GM18907 (cell line): ENCODE measurements at regions not wholly inside any gene's neighbourhood (a gene's known extent, or its start where the extent isn't known, plus 50 kb on each side); places are given as distances from the start of the nearest gene placed in this dataset.
"Not testable (repeated sequence)": the region's sequence is repeated elsewhere in the genome, so short reads cannot be mapped to it uniquely, and the experiment has no call there.

Source experiments
- ATAC-seq: cut with Tn5 transposase; IDR thresholded peaks from one replicate; pipeline ENCODE4 v1.9.1; 2021; ENCODE audit warnings: mild to moderate bottlenecking, moderate library complexity; ENCODE audit not compliant: unreplicated experiment

DNA sequence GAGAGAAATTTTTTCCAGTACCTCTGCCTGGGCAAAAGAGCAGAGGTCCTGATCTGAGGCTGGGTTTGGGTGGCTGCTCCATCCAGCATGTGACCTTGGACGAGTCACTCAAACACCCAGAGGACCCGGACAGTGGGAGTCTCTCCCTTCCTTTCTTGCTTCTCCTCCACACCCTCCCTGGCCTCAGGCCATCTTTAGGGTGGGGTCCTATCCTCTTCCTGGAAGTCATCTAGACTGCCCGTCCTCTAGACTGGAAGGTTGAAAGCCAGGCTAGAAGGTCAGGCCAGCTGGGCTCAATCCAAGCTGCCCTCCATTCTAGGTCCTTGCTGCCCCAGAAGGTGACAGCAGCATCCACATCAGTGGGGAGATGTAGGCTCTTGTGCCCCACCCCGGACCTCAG lies 599.5 kb downstream of the MATN1 start:
- no peak for ATAC-seq

DNA sequence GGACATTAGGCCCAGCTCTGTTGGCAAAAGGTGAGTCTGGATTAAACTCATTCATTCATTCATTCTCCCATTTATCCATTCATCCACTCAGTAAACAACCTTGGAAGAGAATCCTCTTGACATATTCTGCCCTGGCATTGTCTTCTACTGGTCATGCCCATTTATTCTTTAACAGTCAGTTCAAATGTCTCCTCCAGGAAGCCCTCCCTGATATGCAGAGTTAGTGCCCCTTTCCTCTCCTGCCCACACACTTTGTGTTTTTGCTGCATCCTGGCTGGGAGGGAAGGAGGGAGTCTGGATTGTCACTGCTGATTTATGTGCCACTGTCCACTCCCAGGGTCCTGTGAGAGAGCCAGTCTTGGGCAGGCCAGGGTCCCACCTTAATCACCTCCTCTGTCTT lies 600.3 kb downstream of the MATN1 start:
- no peak for ATAC-seq

DNA sequence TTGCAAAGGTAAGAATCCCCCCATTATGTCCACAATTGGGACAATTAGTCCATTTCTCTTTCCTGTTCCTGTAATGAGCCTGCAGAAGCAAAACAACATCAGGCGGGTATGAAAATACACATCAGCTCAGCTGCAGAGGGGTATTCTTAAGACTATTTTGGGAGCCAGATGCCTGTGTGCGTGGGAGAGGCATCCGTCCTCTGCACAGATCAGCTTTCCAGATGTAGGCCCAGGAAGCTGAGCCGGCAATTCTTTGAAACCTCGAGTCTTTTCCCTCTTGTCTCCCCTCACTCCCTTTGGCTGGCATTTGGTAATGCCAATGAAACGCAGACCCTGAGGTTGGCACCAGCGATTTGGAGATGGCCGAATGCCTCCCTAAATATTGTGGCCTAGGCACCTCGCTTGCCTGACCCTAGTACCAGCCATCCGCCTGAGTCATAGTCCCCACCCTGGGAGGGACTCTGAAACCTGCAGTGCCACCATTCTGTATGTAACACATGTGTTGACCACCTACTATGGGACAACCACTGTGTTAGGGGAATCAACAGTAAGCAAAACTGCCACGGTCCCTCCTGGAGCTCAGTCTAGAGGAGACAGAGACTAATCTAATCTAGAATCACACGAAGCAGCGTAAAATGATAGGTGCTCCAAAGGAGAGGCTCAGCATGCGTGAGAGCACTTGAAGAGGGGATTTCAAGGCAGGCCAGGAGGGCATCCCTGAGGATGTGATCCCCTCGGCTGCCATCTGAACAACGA lies 603.0 kb downstream of the MATN1 start:
- no peak for ATAC-seq

DNA sequence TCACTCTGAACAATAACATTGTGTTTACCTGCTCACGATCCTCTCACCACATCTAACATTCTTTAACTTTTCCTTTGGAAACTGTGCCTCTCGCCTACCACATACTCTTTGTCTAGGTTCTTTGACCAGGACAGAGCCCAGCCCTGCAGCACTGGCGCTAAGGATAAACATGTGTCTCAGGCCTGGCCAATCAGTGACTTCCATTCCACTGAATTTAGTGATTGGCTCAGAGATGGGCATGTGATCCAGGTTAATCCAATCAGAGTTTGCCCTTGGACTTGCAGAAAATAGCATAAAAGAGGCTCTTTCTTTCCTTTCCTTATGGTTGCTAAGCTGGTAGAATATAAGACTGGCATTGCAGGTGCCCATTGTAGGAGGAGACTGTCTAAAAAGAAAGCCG lies 605.7 kb downstream of the MATN1 start:
- no peak for ATAC-seq

DNA sequence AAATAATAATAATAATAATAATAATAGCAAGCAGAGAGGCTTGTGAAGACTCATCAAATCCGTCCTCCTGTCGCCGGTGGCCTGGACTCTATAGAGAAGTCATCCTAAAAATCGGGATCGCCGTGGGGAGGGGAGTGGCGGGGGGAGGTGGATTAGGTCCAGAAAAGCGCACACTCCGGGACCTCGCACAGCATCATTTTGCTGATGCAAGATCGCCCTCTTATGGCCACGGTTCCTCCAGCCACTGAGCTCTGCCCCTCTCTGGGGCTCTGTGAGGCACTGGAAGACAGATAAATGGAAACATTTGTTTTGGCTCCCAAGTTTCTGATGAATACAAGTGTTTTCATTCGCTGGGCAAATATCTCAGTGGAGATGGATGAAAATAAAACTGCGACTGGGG lies 612.0 kb downstream of the MATN1 start:
- ATAC-seq, result no peak

DNA sequence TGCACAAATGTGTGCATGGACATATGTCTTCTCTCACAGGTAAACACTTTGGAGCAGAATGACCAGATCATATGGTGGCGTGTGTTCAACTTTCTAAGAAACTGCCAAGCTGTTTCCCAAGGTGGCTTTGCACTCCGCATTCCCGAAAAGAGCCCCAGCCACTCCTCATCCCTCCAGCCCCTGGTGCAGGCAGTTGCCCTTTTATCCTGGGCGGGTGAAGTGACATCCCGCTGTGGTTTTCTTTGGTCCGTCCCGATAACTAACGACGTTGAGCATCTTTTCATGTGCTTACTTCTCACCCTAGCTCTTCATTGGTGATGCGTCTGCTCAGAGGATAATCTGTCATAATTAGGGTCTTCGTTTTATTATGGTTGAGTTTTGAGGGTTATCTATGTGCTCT lies 612.5 kb downstream of the MATN1 start:
- ATAC-seq, result no peak

DNA sequence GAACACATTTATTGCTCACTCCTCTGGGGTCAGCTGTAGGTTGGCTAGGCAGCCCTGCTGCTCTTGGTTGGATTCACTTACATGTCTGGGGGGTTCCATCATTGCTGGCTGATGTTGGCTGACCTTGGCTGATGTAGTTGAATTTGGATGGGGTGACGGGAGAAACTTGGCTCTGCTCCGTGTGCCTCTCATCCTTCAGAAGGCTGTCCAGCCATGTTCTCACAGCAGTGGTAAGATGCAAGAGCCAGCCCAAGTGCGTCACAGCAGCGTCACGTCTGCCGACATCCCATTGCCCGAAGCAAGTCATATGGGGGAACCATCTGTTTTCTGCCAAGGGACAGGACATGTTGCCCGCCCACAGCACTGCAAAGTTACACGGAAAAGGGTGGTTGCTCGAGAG lies 613.5 kb downstream of the MATN1 start:
- ATAC-seq, result no peak

DNA sequence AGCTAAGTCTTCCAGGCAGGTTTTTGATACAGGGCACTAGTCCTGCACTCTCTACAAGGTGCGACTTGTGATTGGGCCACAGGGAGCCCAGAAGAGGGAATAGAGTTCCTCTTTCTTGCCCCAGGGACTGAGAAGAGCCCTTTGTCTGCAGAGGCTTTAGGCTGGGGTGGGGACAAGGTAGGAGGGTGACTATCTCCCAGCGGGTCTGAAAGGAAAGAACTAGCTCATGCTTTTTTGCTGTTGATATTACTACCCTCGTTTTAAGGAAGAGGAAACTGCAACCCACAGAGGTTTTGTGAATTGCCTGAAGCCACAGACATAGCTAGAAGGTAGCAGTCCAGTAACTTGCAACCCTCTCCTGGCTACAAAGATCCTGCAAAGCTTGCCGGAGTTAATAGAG lies 615.2 kb downstream of the MATN1 start:
- no peak for ATAC-seq

DNA sequence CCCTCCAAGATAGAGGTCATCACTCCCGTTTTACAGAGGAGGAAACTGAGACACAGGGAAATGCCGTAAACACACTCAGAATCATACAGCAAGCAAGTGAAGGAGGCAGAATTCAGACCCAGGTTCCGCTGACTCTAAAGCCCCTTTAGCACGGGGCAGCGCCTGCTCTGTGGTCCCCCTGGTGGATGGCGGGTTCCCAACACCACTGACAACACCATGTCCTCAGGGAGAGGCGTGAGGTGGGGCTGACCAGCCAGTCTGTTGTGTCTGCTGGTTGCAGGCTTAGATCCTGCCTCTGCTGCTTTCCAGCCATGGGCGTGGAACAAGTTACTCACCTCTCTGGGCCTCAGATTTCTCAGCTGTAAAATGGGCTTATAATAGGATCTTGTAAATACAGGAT lies 617.3 kb downstream of the MATN1 start:
- ATAC-seq, result no peak

DNA sequence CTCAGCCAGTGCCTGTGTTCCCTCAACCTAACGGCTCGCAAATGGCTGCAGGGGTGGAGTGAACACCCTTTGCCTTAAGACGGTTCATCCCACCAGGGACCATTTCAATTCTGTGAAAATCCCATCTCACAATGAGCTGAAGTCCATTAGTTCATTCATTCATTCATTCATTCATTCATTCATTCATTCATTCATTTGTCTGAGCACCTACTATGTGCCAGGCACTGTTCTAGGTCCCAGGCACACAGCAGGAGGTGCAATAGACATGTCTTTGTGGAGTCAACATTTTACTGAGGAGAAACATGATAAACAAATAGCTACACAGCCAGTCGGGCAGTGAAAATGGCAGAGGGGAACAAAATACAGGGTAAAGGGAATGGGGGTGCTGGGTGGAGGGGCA lies 618.8 kb downstream of the MATN1 start:
- no peak for ATAC-seq

DNA sequence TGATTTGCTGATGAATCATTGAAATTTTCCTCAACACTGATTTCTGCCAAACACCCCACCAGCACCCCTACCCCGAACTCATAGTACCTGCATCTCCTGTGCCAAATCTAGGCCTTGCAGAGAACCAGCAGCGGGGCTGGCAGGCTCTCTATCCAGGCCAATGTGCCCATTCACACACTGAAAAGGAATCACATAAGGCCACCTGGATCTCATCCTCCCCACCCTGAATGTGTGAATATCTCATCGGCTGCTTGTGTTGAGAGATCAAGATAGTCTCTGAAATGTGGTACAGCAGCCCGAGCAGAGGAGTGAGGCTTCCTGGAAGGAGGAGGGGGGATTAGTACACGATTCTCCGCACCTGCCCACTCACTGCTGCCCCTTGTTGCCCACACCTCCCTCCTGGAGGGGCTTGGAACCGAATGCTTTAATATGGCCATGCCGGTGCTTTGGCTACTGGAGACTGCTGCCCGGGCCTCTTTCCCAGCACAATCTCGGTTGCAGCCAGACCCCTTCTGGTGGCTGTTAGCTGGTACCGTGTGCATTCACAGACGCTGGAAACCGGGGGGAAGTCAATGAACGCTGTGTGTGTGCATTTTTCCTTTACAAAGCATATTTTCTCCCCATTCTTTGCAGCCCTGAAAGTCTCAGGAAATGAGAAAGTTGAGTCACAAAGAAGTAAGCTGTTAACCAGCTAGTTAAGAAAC lies 619.5 kb downstream of the MATN1 start:
- ATAC-seq, result no peak

DNA sequence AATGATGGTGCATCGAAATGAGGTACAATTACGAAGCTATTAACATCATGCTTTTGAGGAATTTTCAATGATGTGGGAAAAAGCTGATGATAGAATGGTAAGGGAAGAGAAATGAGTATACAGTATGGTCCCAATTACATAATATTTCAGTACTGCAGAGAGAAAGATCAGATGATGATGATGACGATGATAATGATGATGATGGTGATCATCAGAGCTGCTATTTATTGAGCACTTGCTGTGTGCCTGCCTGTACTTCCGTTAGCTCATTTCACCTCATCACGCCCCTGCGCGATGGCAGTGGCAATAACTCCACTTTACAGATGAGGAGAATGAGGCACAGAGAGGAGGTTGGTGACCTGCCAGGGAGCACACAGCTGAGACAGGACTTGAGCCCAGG lies 620.8 kb downstream of the MATN1 start:
- ATAC-seq, result no peak

DNA sequence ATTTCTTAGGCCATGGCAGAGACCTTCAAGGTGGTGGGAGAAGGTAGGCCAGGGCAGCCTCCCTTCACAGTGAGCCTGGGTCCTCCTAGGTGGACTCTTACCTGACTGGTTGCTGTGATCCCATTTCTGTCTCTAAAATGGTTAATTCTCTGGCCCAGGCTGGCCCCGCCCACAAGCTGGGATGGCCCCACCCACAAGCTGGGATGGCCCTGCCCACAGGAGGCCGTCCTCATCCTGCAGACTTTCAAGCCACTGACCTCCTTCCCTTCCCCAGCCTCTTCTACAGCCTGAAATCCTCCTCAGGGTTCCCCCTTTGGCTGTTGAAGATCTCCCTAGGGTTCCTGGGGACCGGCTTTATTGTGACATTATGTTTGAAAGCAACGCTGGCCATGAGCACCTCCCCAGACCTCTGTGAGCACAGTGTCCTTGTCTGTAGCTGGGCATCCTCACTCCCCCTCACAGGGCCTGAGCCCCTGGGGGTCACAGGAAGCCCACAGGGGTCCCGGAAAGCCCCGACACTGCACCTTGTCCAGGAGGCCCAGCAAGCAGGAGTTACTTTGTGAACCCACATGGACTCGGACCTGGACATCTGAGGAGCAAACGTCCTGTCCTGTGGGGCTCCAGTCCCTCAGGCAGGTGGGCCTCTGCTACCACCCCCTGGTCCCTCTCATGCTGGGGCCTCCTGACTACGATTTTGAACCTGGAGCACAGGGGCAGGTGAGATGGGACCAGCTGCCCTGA lies 621.7 kb downstream of the MATN1 start:
- no peak for ATAC-seq

DNA sequence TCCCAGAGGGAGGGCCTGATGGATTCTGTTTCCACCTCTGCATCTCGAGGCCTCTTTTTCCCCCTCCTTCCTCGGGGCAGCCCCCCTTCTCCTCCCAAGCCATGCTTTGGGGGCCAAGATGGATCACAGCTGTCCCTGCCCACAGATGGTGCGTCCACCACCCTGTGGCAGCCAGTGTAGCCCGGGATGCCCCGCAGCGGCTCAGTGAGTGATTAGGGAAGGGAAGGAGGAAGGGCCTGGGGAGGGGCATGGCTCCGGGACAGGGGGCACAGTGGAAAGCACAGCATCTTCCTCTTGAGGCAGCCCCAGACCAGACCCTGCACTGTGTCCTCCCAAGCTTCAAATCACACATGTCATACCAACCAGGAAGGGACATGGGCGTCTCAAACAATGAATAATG lies 622.4 kb downstream of the MATN1 start:
- ATAC-seq, result no peak

DNA sequence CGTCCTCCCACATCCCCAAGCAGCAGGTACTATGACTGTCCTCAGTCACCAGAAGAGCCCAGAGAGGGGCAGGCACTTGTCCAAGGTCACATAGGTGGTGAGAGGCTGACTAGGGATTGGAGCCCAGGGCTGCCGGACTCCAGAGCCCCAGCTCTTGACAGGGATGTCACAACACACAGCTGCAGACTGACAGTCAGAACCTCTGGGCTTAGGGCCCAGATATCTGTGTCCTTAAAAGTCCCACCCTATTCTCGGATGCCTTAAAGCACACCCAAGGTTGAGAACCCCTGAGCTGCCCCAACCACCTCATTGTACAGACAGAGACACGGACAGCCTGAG lies 622.9 kb downstream of the MATN1 start:
- ATAC-seq, result no peak

DNA sequence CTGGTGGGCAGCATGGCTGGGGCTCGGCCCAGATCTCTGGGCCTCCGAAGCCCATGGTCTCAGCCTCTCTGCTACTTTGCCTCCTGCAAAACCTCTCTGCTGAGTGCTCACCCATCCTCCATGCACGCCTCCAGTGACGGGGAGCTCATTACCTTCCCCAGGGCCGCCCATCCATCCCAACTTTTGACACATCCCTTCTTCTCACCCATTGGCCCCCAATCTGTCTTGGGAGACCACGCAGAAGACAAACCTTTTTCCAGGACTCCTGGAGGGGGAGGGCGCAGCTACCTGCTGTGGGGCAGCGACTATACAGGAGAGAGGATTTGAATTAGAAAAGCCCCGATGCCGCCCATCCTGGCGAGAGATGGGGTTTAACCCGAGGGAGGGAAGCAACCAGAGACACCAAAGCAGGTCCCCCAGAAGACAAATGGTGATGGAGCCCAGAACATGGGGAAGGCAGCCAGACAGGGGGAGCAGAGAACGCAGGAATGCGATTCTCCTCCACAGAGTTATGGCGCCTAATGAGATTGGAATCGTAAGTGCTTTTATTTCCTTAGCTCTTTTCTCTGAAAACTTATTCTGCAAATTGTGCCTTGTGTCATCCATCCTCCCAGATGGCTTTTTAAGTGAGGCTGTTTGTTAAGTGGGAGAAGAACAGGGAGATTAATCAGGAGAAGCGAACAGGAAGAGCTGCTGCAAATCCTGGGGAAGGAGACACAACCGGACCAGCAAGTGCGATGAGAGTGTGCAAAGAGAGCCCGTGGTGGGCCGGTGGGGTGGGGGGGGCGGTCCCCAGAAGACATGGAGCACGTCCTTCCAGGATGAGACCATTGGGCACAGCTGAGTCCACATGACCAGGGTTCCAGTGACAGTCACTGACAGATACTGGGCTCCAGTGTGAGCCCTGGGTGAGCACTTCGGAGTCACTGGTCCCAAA lies 623.5 kb downstream of the MATN1 start:
- ATAC-seq, result no peak

DNA sequence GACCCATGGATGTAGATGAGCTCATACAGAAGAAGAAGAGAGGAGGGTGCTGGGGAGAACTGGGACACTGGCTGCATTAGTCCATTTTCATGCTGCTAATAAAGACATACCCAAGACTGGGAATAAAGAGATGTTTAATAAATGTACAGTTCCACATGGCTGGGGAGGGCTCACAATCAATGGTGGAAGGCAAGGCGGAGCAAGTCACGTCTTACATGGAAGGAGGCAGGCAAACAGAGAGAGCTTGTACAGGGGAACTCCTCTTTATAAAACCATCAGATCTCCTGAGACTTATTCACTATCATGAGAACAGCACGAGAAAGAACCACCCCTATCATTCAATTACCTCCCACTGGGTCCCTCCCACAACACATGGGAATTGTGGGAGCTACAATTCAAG lies 625.5 kb downstream of the MATN1 start:
- ATAC-seq, result not testable (repeated sequence)

DNA sequence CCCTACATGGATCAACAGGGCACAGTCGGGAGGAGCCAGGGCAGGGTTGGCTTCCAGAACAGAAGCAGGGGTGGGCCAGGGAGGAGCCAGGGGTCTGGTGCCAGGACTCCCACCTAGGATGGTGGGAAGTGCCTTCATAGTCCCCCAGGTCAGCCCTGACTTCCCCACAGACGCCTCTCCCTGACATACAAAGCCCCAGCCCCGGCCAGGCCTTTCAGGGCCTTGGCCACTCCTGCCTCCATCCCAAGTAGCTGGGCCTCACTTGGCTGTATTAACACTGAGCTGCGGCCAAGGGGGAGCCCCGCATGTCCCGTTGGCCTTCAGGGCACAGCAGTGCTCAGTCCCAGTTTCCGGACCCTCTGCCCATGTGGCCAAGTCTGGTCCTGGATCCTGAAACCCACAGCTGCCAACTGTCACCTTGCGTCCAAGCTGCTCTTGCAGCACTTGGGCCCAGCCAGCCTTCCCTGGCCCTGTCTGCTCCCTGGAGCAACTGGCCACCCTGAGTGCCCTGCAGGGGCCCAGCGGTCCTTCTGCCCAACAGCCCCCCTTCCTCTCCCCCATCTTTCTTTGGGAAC lies 627.8 kb downstream of the MATN1 start:
- no peak for ATAC-seq

DNA sequence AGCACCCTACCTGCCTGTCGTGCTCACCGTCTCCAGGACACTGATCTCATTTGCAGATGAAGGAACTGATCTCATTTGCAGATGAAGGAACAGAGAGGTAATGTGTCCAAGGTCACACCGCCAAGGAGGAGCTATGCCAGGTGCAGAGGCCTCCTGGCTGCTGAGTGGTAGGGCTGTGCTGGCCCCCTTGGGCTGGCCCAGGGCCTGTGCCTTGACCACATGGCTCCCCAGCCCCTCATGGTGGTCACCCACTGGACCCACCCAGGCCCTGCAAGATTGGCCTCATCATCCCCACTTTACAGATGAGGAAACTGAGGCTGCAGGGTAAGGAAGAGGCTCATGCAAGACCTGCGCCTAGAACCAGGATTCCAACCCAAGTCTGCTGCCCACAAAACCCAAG lies 628.3 kb downstream of the MATN1 start:
- no peak for ATAC-seq

DNA sequence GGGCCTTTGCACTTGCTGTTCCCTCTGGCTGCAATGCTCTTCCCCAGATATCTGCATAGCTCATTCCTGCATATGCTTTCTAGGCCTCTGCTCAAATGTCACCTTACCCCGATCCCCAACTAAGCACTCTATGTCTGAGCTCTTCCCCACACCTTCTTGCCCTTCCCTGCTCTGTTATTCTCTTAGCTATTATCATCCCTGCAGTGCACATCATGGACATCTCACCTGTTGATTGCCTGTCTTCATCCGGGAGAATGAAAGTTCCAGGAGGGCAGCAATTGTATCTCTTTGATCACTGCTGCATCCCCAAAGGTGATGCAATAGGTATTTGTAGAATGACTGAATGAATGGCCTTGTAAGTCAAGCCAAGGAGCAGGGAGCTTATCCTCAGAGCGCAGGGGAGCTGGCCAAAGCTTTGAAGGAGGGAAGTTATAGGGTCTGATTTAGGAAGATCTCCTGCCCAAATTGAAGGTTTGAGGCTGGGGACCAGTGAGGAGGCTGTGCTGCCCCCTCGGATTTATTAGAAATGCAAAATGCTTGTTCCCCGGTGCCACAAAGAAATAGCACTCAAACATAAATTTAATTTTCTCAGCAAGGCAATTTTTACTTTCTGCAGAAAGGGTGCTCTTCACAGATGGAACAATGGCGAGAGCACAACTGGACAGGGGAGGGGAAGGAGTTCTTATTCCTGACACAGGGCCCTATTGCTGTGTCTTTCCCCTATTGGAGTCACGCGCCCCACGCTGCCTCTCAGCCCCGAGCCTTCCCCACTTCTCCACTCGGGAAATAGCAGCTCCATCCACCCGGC lies 631.1 kb downstream of the MATN1 start:
- no peak for ATAC-seq
